ENCODE measurements at regions not wholly inside any gene's neighbourhood (a gene's known extent, or its start where the extent isn't known, plus 50 kb on each side); places are given as distances from the start of the nearest gene placed in this dataset.
A peak's percentile ranks its signal among the peaks of the same experiment; 100 is the strongest.

DNA sequence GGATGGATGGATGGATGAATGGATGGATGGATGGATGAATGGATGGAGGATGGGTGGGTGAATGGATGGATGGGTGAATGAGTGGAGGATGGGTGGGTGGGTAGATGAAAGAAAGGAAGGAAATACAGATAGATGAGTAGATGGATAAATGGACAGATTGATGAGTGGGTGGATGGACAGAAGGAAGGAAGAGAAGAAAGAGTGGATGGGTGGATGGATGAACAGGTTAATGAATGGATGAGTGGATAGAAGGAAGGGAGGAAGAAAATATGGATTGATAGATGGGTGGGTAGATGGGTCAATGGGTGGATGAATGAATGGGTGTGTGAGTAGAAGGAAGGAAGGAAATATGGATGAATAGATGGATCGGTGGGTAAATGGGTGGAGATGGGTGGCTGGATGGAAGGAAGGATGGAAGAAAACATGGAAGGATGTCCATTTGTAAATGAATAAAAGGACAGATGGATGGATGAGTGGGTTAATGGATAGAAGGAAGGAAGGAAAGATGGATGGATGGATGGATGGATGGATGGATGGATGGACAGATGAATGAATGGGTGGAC, 97.3 kb upstream of the TNRC6C start:
- Mint-ChIP-seq H3K27me3 (no peaks in the 10 kb centered on the region), H3K27ac (no peak overlapping the region), H3K4me3 (no peak overlapping the region), H3K9me3 (no peaks in the 10 kb centered on the region), H3K4me1 (ENCODE audit: low read depth) (peaks cover 22% of the 10 kb centered on the region), H3K36me3 (no peaks in the 10 kb centered on the region)
- ChIA-PET POLR2A (no interaction called here), CTCF (no interaction called here)
- DNase-seq = no peak
- intact Hi-C loops (cut with micrococcal nuclease) = no loop called here

DNA sequence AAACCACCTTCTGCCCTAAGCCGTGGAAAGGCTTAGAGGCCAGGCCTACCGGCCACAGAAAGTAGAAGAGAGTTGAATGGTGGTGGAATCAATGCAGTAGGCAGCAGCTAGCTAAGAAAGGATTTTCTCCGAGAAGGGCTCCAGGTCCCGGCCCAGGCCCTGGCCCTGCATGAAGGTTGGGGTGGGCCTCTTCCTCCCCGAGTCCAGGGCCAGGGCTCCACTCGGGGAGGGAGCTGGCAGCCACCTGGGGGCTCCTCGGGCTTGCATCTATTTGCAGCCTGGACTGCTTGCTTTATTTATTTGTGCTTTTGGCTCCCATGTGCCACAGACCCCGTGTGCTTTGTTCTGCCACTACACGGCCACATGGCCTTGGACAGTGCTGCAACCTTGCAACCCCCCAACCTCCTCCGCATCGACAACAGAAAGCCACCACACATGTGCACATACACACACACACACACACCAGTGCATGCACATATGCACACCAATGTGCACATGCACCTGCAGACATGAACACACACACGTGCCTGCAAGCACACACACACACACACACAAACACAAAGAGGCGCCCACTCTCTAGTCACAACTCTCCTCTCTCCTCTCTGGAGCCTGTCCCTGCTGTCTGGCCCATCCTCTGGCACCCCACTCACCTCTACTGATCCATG, 96.4 kb upstream of the TNRC6C start:
- ChIA-PET POLR2A (no interaction called here), CTCF (no interaction called here)
- H3K36me3 Mint-ChIP-seq = no peaks in the 10 kb centered on the region
- H3K9me3 Mint-ChIP-seq = no peaks in the 10 kb centered on the region
- DNase-seq = no peak
- no peaks in the 10 kb centered on the region for H3K27me3 Mint-ChIP-seq
- peaks cover 17% of the 10 kb centered on the region for H3K4me1 Mint-ChIP-seq (ENCODE audit: low read depth)
- H3K27ac Mint-ChIP-seq = no peak overlapping the region
- H3K4me3 Mint-ChIP-seq = no peak overlapping the region
- intact Hi-C loops (cut with micrococcal nuclease) = no loop called here

DNA sequence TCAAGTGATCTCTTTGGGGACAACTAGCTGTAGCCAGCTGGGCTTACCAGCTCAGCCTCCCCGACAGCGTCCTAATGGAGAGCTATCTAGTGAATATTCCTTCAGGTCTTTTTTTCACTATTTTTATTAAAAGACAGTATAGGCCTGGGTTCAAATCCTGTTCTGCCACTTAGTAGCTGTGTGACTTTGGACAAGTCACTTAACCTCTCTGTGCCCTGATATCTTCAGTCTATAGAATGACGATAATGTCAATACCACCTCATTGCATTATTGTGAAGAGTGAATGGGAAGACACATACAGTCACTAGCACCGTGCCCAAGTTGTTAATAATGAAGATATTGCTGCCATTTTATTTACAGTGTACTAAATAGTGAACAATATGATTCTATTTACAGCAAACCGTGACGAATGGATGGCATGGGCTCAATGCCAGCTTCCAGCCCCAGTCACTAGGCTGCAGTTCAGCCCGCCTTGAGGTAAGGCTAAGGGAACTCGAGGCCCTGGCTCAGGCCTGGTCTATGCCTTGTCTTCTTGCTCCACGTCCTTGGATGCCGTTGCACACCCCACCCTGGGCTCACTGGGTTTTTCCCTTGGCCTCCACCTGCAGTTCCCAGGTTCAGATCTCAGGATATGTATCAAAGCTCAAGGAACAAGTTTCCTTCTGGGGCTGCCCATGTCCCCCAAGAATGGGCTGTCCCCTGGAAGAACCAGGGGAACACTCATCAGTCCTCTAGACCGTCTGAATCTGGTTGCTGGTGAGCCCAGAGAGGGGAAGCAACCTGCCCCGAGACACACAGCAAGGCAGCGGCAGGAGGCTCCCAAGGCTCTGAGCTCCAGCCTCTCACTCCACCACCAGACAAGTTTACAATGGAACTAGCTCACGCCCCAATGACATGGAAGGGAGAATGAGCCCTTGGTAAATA, 95.4 kb upstream of the TNRC6C start:
- no peak overlapping the region for H3K4me3 Mint-ChIP-seq
- H3K27me3 Mint-ChIP-seq = no peaks in the 10 kb centered on the region
- intact Hi-C loops (cut with micrococcal nuclease) = no loop called here
- H3K9me3 Mint-ChIP-seq = no peaks in the 10 kb centered on the region
- no peaks in the 10 kb centered on the region for H3K36me3 Mint-ChIP-seq
- peaks cover 6% of the 10 kb centered on the region for H3K4me1 Mint-ChIP-seq (ENCODE audit: low read depth)
- no peak for DNase-seq
- ChIA-PET POLR2A (no interaction called here), CTCF (no interaction called here)
- H3K27ac Mint-ChIP-seq = peak overlapping the region; percentile 7

DNA sequence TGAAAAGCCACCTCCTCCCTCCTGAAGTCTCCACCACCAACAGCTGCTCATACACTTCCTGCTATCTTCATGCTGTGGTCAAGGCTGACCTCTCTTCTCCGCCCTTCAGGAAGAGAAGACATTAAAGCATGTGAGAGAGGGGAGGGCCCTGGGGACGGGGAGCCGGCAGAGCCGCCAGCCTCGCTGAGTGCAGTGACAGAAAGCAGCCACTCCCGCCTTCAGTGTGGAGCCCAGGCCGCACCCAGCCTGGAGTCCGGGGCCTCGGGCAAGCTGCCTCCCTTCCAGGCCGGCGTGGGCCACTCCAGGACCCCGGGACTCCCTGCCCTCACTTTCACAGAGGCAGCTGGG, 94.7 kb upstream of the TNRC6C start:
- DNase-seq = no peak
- POLR2A ChIA-PET = no interaction called here
- no peaks in the 10 kb centered on the region for H3K36me3 Mint-ChIP-seq
- CTCF ChIA-PET = no interaction called here
- H3K4me1 Mint-ChIP-seq (ENCODE audit: low read depth) = peaks cover 4% of the 10 kb centered on the region
- no peak overlapping the region for H3K27ac Mint-ChIP-seq
- H3K9me3 Mint-ChIP-seq = no peaks in the 10 kb centered on the region
- H3K4me3 Mint-ChIP-seq = no peak overlapping the region
- H3K27me3 Mint-ChIP-seq = no peaks in the 10 kb centered on the region
- intact Hi-C loops (cut with micrococcal nuclease) = no loop called here

DNA sequence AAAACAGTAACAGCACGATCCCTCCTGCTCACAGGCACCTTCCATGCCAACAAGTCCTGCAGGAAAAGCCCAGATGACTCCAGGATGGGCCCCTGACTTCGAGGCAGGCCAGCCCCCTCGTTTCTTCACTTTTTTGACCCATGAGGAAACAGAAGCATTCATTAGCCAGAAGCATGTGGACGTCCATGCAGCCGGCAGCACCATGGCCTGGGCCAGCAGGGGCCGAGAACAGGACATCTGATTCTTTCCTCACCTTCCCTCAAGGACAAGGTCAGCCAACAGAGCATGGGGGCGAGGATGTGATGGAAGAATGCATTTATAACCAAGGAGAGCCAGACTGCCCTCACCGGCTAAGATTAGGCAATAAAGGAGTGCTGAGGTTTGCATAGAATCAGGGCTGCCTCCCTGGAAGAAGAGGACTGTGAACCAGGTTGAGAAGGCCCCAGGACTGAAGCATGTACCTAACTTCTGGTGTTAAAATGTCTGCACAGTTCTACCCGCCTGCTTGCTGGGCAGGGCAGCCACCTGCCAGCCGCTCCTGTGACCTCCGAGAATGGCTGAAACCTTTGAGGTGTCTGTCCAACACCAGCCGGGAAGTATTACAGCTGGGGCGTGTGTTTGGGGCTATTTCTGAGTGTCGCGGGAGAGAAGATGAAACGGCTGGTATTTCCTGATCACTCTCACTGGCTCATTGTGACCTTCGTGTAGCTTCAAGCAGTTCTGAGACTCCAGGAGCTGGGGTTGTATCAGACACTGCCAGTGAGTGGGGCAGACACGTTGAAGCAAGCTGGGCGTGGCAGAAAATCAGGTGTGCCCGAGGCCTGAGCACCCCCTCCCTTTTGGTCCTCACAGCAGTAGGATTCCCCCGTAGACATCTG, 94.0 kb upstream of the TNRC6C start:
- Mint-ChIP-seq H3K9me3 (no peaks in the 10 kb centered on the region), H3K36me3 (no peaks in the 10 kb centered on the region), H3K27me3 (no peaks in the 10 kb centered on the region), H3K27ac (no peak overlapping the region), H3K4me1 (ENCODE audit: low read depth) (peaks cover 10% of the 10 kb centered on the region), H3K4me3 (no peak overlapping the region)
- intact Hi-C loops (cut with micrococcal nuclease) = no loop called here
- ChIA-PET POLR2A (no interaction called here), CTCF (no interaction called here)
- DNase-seq = no peak

DNA sequence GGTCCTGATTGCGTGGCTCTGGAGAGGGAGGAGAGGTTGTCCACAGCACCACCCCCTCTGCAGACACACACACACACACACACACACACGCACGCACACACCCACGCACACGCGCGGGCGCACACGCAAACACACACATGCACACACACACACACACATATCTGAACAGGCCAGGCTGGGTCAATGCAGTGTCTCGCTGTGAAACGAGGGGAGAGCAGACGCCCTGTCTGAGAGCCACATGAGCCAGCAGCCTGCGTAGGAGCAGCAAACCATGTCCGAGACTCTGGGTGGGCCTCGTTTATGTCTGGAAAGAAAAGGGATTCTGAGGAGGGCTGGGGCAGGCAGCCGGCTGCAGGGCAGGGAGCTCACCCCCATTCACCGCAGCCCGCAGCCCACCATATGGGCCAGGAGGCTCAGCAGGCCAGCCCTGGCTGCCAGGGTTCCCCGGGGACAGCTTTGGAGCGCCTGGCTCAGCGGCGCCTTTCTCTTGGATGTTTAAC, 93.3 kb upstream of the TNRC6C start:
- POLR2A ChIA-PET = no interaction called here
- H3K4me3 Mint-ChIP-seq = no peak overlapping the region

DNA sequence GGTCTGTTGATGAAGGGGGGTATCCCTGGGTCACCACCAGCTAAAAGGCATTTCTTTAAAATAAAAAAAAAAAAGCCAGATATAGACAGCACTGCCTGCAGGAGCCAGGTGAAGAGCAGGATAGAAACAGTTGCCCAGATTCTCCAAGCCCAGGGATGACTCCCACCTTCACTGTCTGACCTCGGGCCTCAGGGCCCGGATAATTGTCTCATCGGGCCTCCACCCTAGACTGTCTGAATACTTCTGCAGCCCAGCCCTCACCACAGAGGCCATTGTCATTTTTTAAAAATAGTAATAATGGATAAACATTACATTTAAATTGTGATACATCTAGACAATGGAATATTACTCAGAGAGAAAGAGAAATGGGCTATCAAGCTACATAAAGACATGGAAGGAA, 92.8 kb upstream of the TNRC6C start:
- POLR2A ChIA-PET = no interaction called here
- Mint-ChIP-seq H3K4me3 (no peak overlapping the region), H3K9me3 (no peaks in the 10 kb centered on the region), H3K4me1 (ENCODE audit: low read depth) (peaks cover 15% of the 10 kb centered on the region), H3K27ac (no peak overlapping the region), H3K27me3 (no peaks in the 10 kb centered on the region), H3K36me3 (no peaks in the 10 kb centered on the region)
- CTCF ChIA-PET = no interaction called here
- DNase-seq = no peak
- intact Hi-C loops (cut with micrococcal nuclease) = no loop called here

More for the DNA sequence above, 93.3 kb upstream of the TNRC6C start:
- CTCF ChIA-PET = no interaction called here
- no peaks in the 10 kb centered on the region for H3K9me3 Mint-ChIP-seq
- H3K36me3 Mint-ChIP-seq = no peaks in the 10 kb centered on the region
- peaks cover 15% of the 10 kb centered on the region for H3K4me1 Mint-ChIP-seq (ENCODE audit: low read depth)
- no peaks in the 10 kb centered on the region for H3K27me3 Mint-ChIP-seq
- H3K27ac Mint-ChIP-seq = no peak overlapping the region
- intact Hi-C loops (cut with micrococcal nuclease) = no loop called here
- no peak for DNase-seq

DNA sequence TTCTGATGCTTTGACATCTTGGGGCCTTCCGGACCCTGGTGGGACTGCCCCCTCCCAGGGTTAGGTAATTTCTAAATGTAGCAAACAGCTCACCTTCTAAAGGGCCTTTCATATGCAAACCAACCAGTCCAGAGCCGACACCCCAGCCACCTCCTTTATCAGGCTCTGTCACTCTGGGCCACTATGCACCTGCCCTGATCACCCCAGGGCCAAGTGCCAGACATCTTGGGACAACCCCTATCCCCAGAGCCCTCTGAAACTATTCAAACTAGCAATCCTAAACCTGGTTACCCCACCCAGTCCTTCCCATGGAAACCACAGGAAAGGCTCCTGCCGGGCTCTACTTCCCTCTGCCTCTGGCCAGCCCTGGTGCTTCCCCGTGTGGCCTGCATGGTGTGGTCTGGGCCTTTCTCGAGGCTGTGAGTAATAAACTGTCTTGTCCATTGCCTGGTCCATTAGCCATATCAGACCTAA, 91.2 kb upstream of the TNRC6C start:
- Mint-ChIP-seq H3K4me1 (ENCODE audit: low read depth) (peaks cover 26% of the 10 kb centered on the region), H3K4me3 (no peak overlapping the region), H3K27ac (peak overlapping the region; percentile 8), H3K36me3 (no peaks in the 10 kb centered on the region), H3K9me3 (no peaks in the 10 kb centered on the region), H3K27me3 (no peaks in the 10 kb centered on the region)
- ChIA-PET CTCF (no interaction called here), POLR2A (no interaction called here)
- intact Hi-C loops (cut with micrococcal nuclease) = no loop called here
- no peak for DNase-seq

DNA sequence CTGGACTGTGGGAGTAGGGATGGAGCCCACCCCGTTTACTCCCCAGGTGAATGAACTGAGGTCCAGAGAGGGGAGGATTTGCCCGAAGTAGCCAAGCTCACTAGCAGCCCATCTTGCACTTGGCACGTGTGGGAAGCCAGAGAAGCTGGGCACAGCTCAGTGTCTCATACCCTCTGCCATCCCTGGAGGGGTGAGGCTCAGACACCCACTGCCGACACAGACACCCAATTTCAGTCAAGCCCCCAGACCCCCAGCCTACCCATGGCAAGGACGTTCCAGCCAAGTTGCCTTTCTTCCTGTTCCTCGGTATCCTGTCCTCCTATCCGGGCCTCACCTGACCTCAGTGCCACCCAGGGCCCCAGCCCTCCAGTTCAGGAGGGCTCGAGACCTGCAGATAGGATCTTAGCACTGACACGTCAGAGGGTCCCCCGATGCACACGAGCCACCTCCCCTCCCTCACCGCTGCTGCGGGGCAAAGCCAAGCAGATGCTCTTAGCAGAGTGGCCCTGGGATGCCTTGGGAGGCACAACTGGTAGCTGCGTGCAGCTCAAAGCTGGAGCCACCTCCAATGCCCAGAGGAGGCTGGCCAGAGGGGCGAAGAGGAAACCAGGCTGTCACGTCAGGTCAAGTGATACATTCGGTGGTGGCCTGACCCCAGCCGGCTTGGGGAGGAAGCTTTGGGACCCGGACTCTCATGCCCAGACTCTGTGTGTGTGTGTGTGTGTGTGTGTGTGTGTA, 90.4 kb upstream of the TNRC6C start:
- CTCF ChIA-PET = no interaction called here
- Mint-ChIP-seq H3K9me3 (no peaks in the 10 kb centered on the region), H3K4me1 (ENCODE audit: low read depth) (peaks cover 34% of the 10 kb centered on the region), H3K4me3 (no peak overlapping the region), H3K27ac (no peak overlapping the region), H3K36me3 (no peaks in the 10 kb centered on the region), H3K27me3 (no peaks in the 10 kb centered on the region)
- POLR2A ChIA-PET = no interaction called here
- no peak for DNase-seq
- intact Hi-C loops (cut with micrococcal nuclease) = no loop called here

DNA sequence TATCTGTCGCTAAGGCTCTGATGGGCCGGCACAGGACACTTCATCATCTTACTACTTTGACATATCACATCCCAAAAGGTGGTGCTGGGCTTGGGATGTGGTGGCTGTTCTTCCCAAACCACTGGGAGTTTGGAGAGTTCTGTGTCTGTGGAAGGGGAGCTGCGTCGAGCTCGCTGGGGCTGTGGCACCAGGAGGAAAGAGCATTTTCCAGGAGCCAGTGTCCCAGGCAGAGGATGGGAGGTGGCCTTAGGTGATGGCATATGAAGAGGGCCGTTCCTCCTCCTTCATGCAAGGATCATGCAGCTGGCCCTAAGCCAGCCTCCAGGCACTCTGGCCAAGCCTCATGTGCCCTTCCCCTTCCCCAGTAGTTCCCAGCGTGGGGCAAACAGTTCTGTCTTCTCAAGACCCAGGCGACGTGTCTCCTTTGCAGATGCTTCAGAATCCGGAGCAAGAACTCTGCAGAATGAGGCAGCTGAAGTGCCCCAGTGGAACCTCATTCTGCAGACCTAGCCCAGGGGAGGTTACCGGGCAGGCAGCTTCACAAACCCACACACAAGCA, 89.4 kb upstream of the TNRC6C start:
- H3K4me3 Mint-ChIP-seq = no peak overlapping the region
- ChIA-PET CTCF (no interaction called here), POLR2A (interaction anchor here (0.6 kb wide), 1 partner anchor 10 kb away, joined by 4 read pairs; no protein-coding TSS in a partner anchor)
- no peak overlapping the region for H3K27ac Mint-ChIP-seq
- DNase-seq = no peak
- peaks cover 40% of the 10 kb centered on the region for H3K4me1 Mint-ChIP-seq (ENCODE audit: low read depth)
- H3K36me3 Mint-ChIP-seq = no peaks in the 10 kb centered on the region
- intact Hi-C loops (cut with micrococcal nuclease) = no loop called here
- H3K9me3 Mint-ChIP-seq = no peaks in the 10 kb centered on the region
- no peaks in the 10 kb centered on the region for H3K27me3 Mint-ChIP-seq

DNA sequence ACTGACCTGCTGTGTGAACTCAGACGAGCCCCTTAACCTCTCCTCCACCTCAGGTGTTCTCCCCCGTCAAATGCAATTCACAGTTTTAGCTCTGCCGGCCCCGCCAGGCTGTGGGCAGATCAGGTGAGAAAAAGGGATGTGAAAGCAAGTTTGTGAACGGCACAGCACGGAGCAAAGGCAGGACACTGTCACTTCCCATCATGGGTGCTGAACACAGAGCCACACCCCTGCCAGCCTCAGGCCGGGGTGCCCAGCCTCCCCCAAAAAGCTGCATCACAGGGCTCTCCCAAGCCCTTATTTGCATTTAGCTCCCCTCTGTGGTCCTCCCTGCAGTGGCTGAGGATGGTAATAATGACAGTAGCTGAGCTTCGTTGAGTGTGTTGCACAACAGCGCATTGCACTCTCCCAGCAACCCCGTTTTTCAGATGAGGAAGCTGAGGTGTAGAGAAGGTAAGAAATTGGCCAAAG, 88.8 kb upstream of the TNRC6C start:
- Mint-ChIP-seq H3K36me3 (no peaks in the 10 kb centered on the region), H3K4me1 (ENCODE audit: low read depth) (peaks cover 44% of the 10 kb centered on the region), H3K9me3 (no peaks in the 10 kb centered on the region), H3K27ac (no peak overlapping the region), H3K4me3 (no peak overlapping the region), H3K27me3 (no peaks in the 10 kb centered on the region)
- peak; percentile 37 for DNase-seq
- ChIA-PET CTCF (interaction anchor here (0.6 kb wide), 1 partner anchor 237 kb away, joined by 4 read pairs; no protein-coding TSS in a partner anchor), POLR2A (no interaction called here)
- intact Hi-C loops (cut with micrococcal nuclease) = no loop called here
